ENCODE measurements at regions not wholly inside any gene's neighbourhood (a gene's known extent, or its start where the extent isn't known, plus 50 kb on each side); places are given as distances from the start of the nearest gene placed in this dataset.

- H3K27ac Mint-ChIP-seq: no peak overlapping the region
- intact Hi-C loops (cut with micrococcal nuclease): no loop called here
- no peak for TF ChIP-seq CTCF (IDR thresholded peaks at IDR 0.05)
- H3K4me3 Mint-ChIP-seq: no peak overlapping the region
- ATAC-seq (no peak), DNase-seq (no peak)
- no peaks in the 10 kb centered on the region for H3K27me3 Mint-ChIP-seq
- peaks cover 13% of the 10 kb centered on the region for H3K9me3 Mint-ChIP-seq
- no peaks in the 10 kb centered on the region for H3K4me1 Mint-ChIP-seq (ENCODE audit: low read depth)
- H3K36me3 Mint-ChIP-seq (ENCODE audit: low read depth): no peaks in the 10 kb centered on the region
- ChIA-PET CTCF (no interaction called here), POLR2A (no interaction called here)
Measured at GRCh38 chr4:135072553-135072952, 871.0 kb upstream of the PABPC4L start.

- peaks cover 5% of the 10 kb centered on the region for H3K9me3 Mint-ChIP-seq
- CTCF ChIA-PET: no interaction called here
- no peak overlapping the region for H3K4me3 Mint-ChIP-seq
- TF ChIP-seq CTCF (IDR thresholded peaks at IDR 0.05): no peak
- intact Hi-C loops (cut with micrococcal nuclease): no loop called here
- POLR2A ChIA-PET: no interaction called here
- H3K27me3 Mint-ChIP-seq: no peaks in the 10 kb centered on the region
- no peak overlapping the region for H3K27ac Mint-ChIP-seq
- H3K4me1 Mint-ChIP-seq (ENCODE audit: low read depth): no peaks in the 10 kb centered on the region
- H3K36me3 Mint-ChIP-seq (ENCODE audit: low read depth): no peaks in the 10 kb centered on the region
- no peak for ATAC-seq
- DNase-seq: no peak
Measured at GRCh38 chr4:135065366-135065765, 863.8 kb upstream of the PABPC4L start.

- Mint-ChIP-seq H3K4me3 (no peak overlapping the region), H3K9me3 (no peaks in the 10 kb centered on the region), H3K36me3 (ENCODE audit: low read depth) (no peaks in the 10 kb centered on the region), H3K27me3 (no peaks in the 10 kb centered on the region), H3K27ac (no peak overlapping the region), H3K4me1 (ENCODE audit: low read depth) (no peaks in the 10 kb centered on the region)
- intact Hi-C loops (cut with micrococcal nuclease): no loop called here
- ATAC-seq (no peak), DNase-seq (no peak)
- POLR2A ChIA-PET: no interaction called here
- CTCF ChIA-PET: no interaction called here
- TF ChIP-seq CTCF (IDR thresholded peaks at IDR 0.05): no peak
Measured at GRCh38 chr4:135050086-135050717, 848.6 kb upstream of the PABPC4L start.

GRCh38 chr4:135032670-135033069 is 831.1 kb upstream of the PABPC4L start:
- Mint-ChIP-seq H3K27ac (no peak overlapping the region), H3K4me3 (no peak overlapping the region), H3K4me1 (ENCODE audit: low read depth) (no peaks in the 10 kb centered on the region), H3K9me3 (peaks cover 5% of the 10 kb centered on the region), H3K36me3 (ENCODE audit: low read depth) (no peaks in the 10 kb centered on the region), H3K27me3 (no peaks in the 10 kb centered on the region)
- ChIA-PET CTCF (no interaction called here), POLR2A (no interaction called here)
- ATAC-seq: no peak
- no peak for TF ChIP-seq CTCF (IDR thresholded peaks at IDR 0.05)
- DNase-seq: no peak
- intact Hi-C loops (cut with micrococcal nuclease): no loop called here

GRCh38 chr4:135015771-135016170 is 814.2 kb upstream of the PABPC4L start:
- no peak overlapping the region for H3K4me3 Mint-ChIP-seq
- no peak for TF ChIP-seq CTCF (IDR thresholded peaks at IDR 0.05)
- H3K9me3 Mint-ChIP-seq: peaks cover 5% of the 10 kb centered on the region
- intact Hi-C loops (cut with micrococcal nuclease): no loop called here
- H3K36me3 Mint-ChIP-seq (ENCODE audit: low read depth): no peaks in the 10 kb centered on the region
- H3K4me1 Mint-ChIP-seq (ENCODE audit: low read depth): no peaks in the 10 kb centered on the region
- ChIA-PET POLR2A (no interaction called here), CTCF (no interaction called here)
- H3K27me3 Mint-ChIP-seq: no peaks in the 10 kb centered on the region
- no peak for DNase-seq
- H3K27ac Mint-ChIP-seq: no peak overlapping the region
- no peak for ATAC-seq

All from activated CD8-positive, alpha-beta T cell treated with anti-CD3 and anti-CD28 coated beads for 36 hours (primary cell).